T-helper 17 cell (primary cell): ENCODE measurements at regions not wholly inside any gene's neighbourhood (a gene's known extent, or its start where the extent isn't known, plus 50 kb on each side); places are given as distances from the start of the nearest gene placed in this dataset.

Experiments
- ATAC-seq: fragments of 150-1000 bp; cut with Tn5 transposase; 2 replicates; pipeline ENCODE4 v1.10.0; 2021; ENCODE audit warnings: mild to moderate bottlenecking, moderate library complexity
- DNase-seq, 3 donors: peaks; one replicate each; pipeline versions ENCODE4 v3.0.0 to v3.0.0-alpha.2; 2020 to 2021
- H3K9me3 ChIP-seq: one replicate; pipeline ENCODE4 v1.7.0; 2013; ENCODE audit warnings: low read length, mild to moderate bottlenecking; ENCODE audit not compliant: control insufficient read depth, poor library complexity, severe bottlenecking
- H3K27ac Mint-ChIP-seq: one replicate; pipeline ENCODE4 v1.8.0; 2022; ENCODE audit warnings: mild to moderate bottlenecking, moderate library complexity, mixed read lengths
- H3K27me3 Mint-ChIP-seq: one replicate; pipeline ENCODE4 v1.8.0; 2022; ENCODE audit warnings: mixed read lengths
- H3K36me3 Mint-ChIP-seq: one replicate; pipeline ENCODE4 v1.8.0; 2022; ENCODE audit warnings: low read depth, mixed read lengths
- H3K4me1 Mint-ChIP-seq: one replicate; pipeline ENCODE4 v1.8.0; 2022; ENCODE audit warnings: mild to moderate bottlenecking, mixed read lengths
- H3K4me3 Mint-ChIP-seq: one replicate; pipeline ENCODE4 v1.8.0; 2022; ENCODE audit warnings: mild to moderate bottlenecking, moderate library complexity, mixed read lengths

- no peak for DNase-seq
These were observed 630.3 kb upstream of the CDH18 start for GRCh38 chr5:20618340-20618739.

GRCh38 chr5:20617841-20618240, 629.8 kb upstream of the CDH18 start:
- H3K27me3 Mint-ChIP-seq = no peaks in the 10 kb centered on the region
- no peak overlapping the region for H3K4me3 Mint-ChIP-seq

More at GRCh38 chr5:20618340-20618739, 630.3 kb upstream of the CDH18 start:
- no peak overlapping the region for H3K4me3 Mint-ChIP-seq
- H3K27me3 Mint-ChIP-seq = no peaks in the 10 kb centered on the region
- H3K36me3 Mint-ChIP-seq = no peaks in the 10 kb centered on the region
- no peak overlapping the region for H3K27ac Mint-ChIP-seq
- ATAC-seq = no peak
- H3K4me1 Mint-ChIP-seq = no peaks in the 10 kb centered on the region
- peaks cover 3% of the 10 kb centered on the region for H3K9me3 ChIP-seq

GRCh38 chr5:20615888-20616563, 628.0 kb upstream of the CDH18 start:
- no peak for DNase-seq
- H3K27me3 Mint-ChIP-seq = no peaks in the 10 kb centered on the region

More at GRCh38 chr5:20617841-20618240, 629.8 kb upstream of the CDH18 start:
- H3K4me1 Mint-ChIP-seq = no peaks in the 10 kb centered on the region
- H3K9me3 ChIP-seq = peaks cover 3% of the 10 kb centered on the region
- no peaks in the 10 kb centered on the region for H3K36me3 Mint-ChIP-seq
- ATAC-seq = no peak
- no peak for DNase-seq
- H3K27ac Mint-ChIP-seq = no peak overlapping the region

GRCh38 chr5:20611620-20612019, 623.6 kb upstream of the CDH18 start:
- H3K36me3 Mint-ChIP-seq = no peaks in the 10 kb centered on the region
- H3K27ac Mint-ChIP-seq = no peak overlapping the region
- no peak for DNase-seq
- no peak for ATAC-seq
- H3K9me3 ChIP-seq = no peaks in the 10 kb centered on the region
- H3K4me1 Mint-ChIP-seq = no peaks in the 10 kb centered on the region
- H3K4me3 Mint-ChIP-seq = no peak overlapping the region
- H3K27me3 Mint-ChIP-seq = no peaks in the 10 kb centered on the region

More at GRCh38 chr5:20615888-20616563, 628.0 kb upstream of the CDH18 start:
- H3K4me3 Mint-ChIP-seq = no peak overlapping the region
- H3K4me1 Mint-ChIP-seq = no peaks in the 10 kb centered on the region
- H3K27ac Mint-ChIP-seq = no peak overlapping the region
- H3K9me3 ChIP-seq = no peaks in the 10 kb centered on the region
- ATAC-seq = no peak
- H3K36me3 Mint-ChIP-seq = no peaks in the 10 kb centered on the region

GRCh38 chr5:20610681-20611080, 622.7 kb upstream of the CDH18 start:
- ATAC-seq = no peak
- Mint-ChIP-seq H3K27me3 (no peaks in the 10 kb centered on the region), H3K27ac (no peak overlapping the region), H3K4me1 (no peaks in the 10 kb centered on the region), H3K4me3 (no peak overlapping the region), H3K36me3 (no peaks in the 10 kb centered on the region)
- no peak for DNase-seq
- H3K9me3 ChIP-seq = no peaks in the 10 kb centered on the region

- no peak for DNase-seq
- Mint-ChIP-seq H3K4me3 (no peak overlapping the region), H3K36me3 (no peaks in the 10 kb centered on the region), H3K27ac (no peak overlapping the region), H3K27me3 (no peaks in the 10 kb centered on the region), H3K4me1 (no peaks in the 10 kb centered on the region)
- ATAC-seq = no peak
- H3K9me3 ChIP-seq = no peaks in the 10 kb centered on the region
These were observed 621.1 kb upstream of the CDH18 start for GRCh38 chr5:20609126-20609525.

- ATAC-seq (no peak), DNase-seq (no peak)
- no peaks in the 10 kb centered on the region for H3K9me3 ChIP-seq
- H3K4me1 Mint-ChIP-seq = no peaks in the 10 kb centered on the region
- H3K36me3 Mint-ChIP-seq = no peaks in the 10 kb centered on the region
- no peaks in the 10 kb centered on the region for H3K27me3 Mint-ChIP-seq
- H3K4me3 Mint-ChIP-seq = no peak overlapping the region
- no peak overlapping the region for H3K27ac Mint-ChIP-seq
These were observed 620.6 kb upstream of the CDH18 start for GRCh38 chr5:20608567-20608966.

- Mint-ChIP-seq H3K27me3 (no peaks in the 10 kb centered on the region), H3K4me3 (no peak overlapping the region), H3K36me3 (no peaks in the 10 kb centered on the region), H3K4me1 (no peaks in the 10 kb centered on the region), H3K27ac (no peak overlapping the region)
- no peak for DNase-seq
- no peaks in the 10 kb centered on the region for H3K9me3 ChIP-seq
- no peak for ATAC-seq
These were observed 617.9 kb upstream of the CDH18 start for GRCh38 chr5:20605732-20606525.

- no peaks in the 10 kb centered on the region for H3K9me3 ChIP-seq
- Mint-ChIP-seq H3K4me3 (no peak overlapping the region), H3K27me3 (no peaks in the 10 kb centered on the region), H3K36me3 (no peaks in the 10 kb centered on the region), H3K27ac (no peak overlapping the region), H3K4me1 (no peaks in the 10 kb centered on the region)
- no peak for ATAC-seq
- no peak for DNase-seq
These were observed 617.0 kb upstream of the CDH18 start for GRCh38 chr5:20604992-20605391.

- Mint-ChIP-seq H3K4me3 (no peak overlapping the region), H3K36me3 (no peaks in the 10 kb centered on the region), H3K4me1 (no peaks in the 10 kb centered on the region), H3K27ac (no peak overlapping the region), H3K27me3 (no peaks in the 10 kb centered on the region)
- ATAC-seq (no peak), DNase-seq (no peak)
- H3K9me3 ChIP-seq = no peaks in the 10 kb centered on the region
These were observed 613.7 kb upstream of the CDH18 start for GRCh38 chr5:20601678-20602100.

- H3K27ac Mint-ChIP-seq = no peak overlapping the region
- ATAC-seq (no peak), DNase-seq (no peak)
- no peak overlapping the region for H3K4me3 Mint-ChIP-seq
- no peaks in the 10 kb centered on the region for H3K36me3 Mint-ChIP-seq
- H3K9me3 ChIP-seq = no peaks in the 10 kb centered on the region
- H3K4me1 Mint-ChIP-seq = no peaks in the 10 kb centered on the region
- H3K27me3 Mint-ChIP-seq = no peaks in the 10 kb centered on the region
These were observed 602.4 kb upstream of the CDH18 start for GRCh38 chr5:20590356-20590755.

GRCh38 chr5:20575571-20575970, 587.6 kb upstream of the CDH18 start:
- Mint-ChIP-seq H3K4me3 (no peak overlapping the region), H3K27me3 (no peaks in the 10 kb centered on the region), H3K36me3 (no peaks in the 10 kb centered on the region), H3K27ac (no peak overlapping the region), H3K4me1 (no peaks in the 10 kb centered on the region)
- ATAC-seq (no peak), DNase-seq (no peak)
- H3K9me3 ChIP-seq = no peaks in the 10 kb centered on the region

GRCh38 chr5:20574576-20574975, 586.6 kb upstream of the CDH18 start:
- H3K27me3 Mint-ChIP-seq = no peaks in the 10 kb centered on the region
- H3K4me3 Mint-ChIP-seq = no peak overlapping the region
- no peak for DNase-seq
- no peaks in the 10 kb centered on the region for H3K9me3 ChIP-seq
- no peak overlapping the region for H3K27ac Mint-ChIP-seq
- ATAC-seq = no peak
- no peaks in the 10 kb centered on the region for H3K36me3 Mint-ChIP-seq
- H3K4me1 Mint-ChIP-seq = no peaks in the 10 kb centered on the region

- no peaks in the 10 kb centered on the region for H3K36me3 Mint-ChIP-seq
- H3K4me3 Mint-ChIP-seq = no peak overlapping the region
- H3K9me3 ChIP-seq = no peaks in the 10 kb centered on the region
- no peak overlapping the region for H3K27ac Mint-ChIP-seq
- no peaks in the 10 kb centered on the region for H3K4me1 Mint-ChIP-seq
- no peaks in the 10 kb centered on the region for H3K27me3 Mint-ChIP-seq
- ATAC-seq (no peak), DNase-seq (no peak)
These were observed 584.6 kb upstream of the CDH18 start for GRCh38 chr5:20572614-20573013.
